ENCODE measurements at regions not wholly inside any gene's neighbourhood (a gene's known extent, or its start where the extent isn't known, plus 50 kb on each side); places are given as distances from the start of the nearest gene placed in this dataset.
A peak's percentile ranks its signal among the peaks of the same experiment; 100 is the strongest.

GRCh38 chr15:27679731-27680471 is 419.2 kb downstream of the OCA2 start:
- Mint-ChIP-seq H3K4me1 (ENCODE audit: low read depth in 2 of 2) (no peaks in the 10 kb centered on the region), H3K27me3 (no peaks in the 10 kb centered on the region), H3K36me3 (no peaks in the 10 kb centered on the region), H3K4me3 (no peak overlapping the region), H3K27ac (no peak overlapping the region), H3K9me3 (no peaks in the 10 kb centered on the region)
- no peak for ATAC-seq
- DNase-seq (ENCODE audit: low spot score), result no peak

- H3K36me3 Mint-ChIP-seq, result no peaks in the 10 kb centered on the region
- DNase-seq (ENCODE audit: low spot score) (no peak), ATAC-seq (no peak)
- no peak overlapping the region for H3K27ac Mint-ChIP-seq
- no peaks in the 10 kb centered on the region for H3K9me3 Mint-ChIP-seq
- H3K4me3 Mint-ChIP-seq, result no peak overlapping the region
- no peaks in the 10 kb centered on the region for H3K4me1 Mint-ChIP-seq (ENCODE audit: low read depth in 2 of 2)
- H3K27me3 Mint-ChIP-seq, result no peaks in the 10 kb centered on the region
Observed at GRCh38 chr15:27679203-27679602, 419.9 kb downstream of the OCA2 start.

GRCh38 chr15:27677951-27678350 is 421.2 kb downstream of the OCA2 start:
- no peaks in the 10 kb centered on the region for H3K27me3 Mint-ChIP-seq

GRCh38 chr15:27676647-27677046 is 422.5 kb downstream of the OCA2 start:
- Mint-ChIP-seq H3K27me3 (no peaks in the 10 kb centered on the region), H3K4me1 (ENCODE audit: low read depth in 2 of 2) (no peaks in the 10 kb centered on the region), H3K36me3 (no peaks in the 10 kb centered on the region), H3K9me3 (no peaks in the 10 kb centered on the region), H3K27ac (no peak overlapping the region), H3K4me3 (no peak overlapping the region)
- no peak for DNase-seq (ENCODE audit: low spot score)
- no peak for ATAC-seq

More at GRCh38 chr15:27677951-27678350, 421.2 kb downstream of the OCA2 start:
- no peak overlapping the region for H3K27ac Mint-ChIP-seq
- ATAC-seq, result no peak
- DNase-seq (ENCODE audit: low spot score), result no peak
- no peaks in the 10 kb centered on the region for H3K36me3 Mint-ChIP-seq
- no peaks in the 10 kb centered on the region for H3K9me3 Mint-ChIP-seq
- no peak overlapping the region for H3K4me3 Mint-ChIP-seq
- H3K4me1 Mint-ChIP-seq (ENCODE audit: low read depth in 2 of 2), result no peaks in the 10 kb centered on the region

GRCh38 chr15:27675571-27675970 is 423.5 kb downstream of the OCA2 start:
- ATAC-seq, result no peak
- no peaks in the 10 kb centered on the region for H3K36me3 Mint-ChIP-seq
- H3K27me3 Mint-ChIP-seq, result no peaks in the 10 kb centered on the region
- no peak overlapping the region for H3K4me3 Mint-ChIP-seq
- no peak for DNase-seq (ENCODE audit: low spot score)
- no peaks in the 10 kb centered on the region for H3K9me3 Mint-ChIP-seq
- H3K4me1 Mint-ChIP-seq (ENCODE audit: low read depth in 2 of 2), result no peaks in the 10 kb centered on the region
- H3K27ac Mint-ChIP-seq, result no peak overlapping the region

- no peak for ATAC-seq
- no peak overlapping the region for H3K27ac Mint-ChIP-seq
- no peak for DNase-seq (ENCODE audit: low spot score)
- no peaks in the 10 kb centered on the region for H3K9me3 Mint-ChIP-seq
- H3K36me3 Mint-ChIP-seq, result no peaks in the 10 kb centered on the region
- H3K4me1 Mint-ChIP-seq (ENCODE audit: low read depth in 2 of 2), result no peaks in the 10 kb centered on the region
- H3K27me3 Mint-ChIP-seq, result no peaks in the 10 kb centered on the region
- H3K4me3 Mint-ChIP-seq, result no peak overlapping the region
Observed at GRCh38 chr15:27674826-27675225, 424.3 kb downstream of the OCA2 start.

- H3K27me3 Mint-ChIP-seq, result no peaks in the 10 kb centered on the region
- H3K36me3 Mint-ChIP-seq, result no peaks in the 10 kb centered on the region
- H3K27ac Mint-ChIP-seq, result no peak overlapping the region
- H3K4me1 Mint-ChIP-seq (ENCODE audit: low read depth in 2 of 2), result no peaks in the 10 kb centered on the region
- no peak for DNase-seq (ENCODE audit: low spot score)
- H3K9me3 Mint-ChIP-seq, result peaks cover 4% of the 10 kb centered on the region
- ATAC-seq, result no peak
- H3K4me3 Mint-ChIP-seq, result no peak overlapping the region
Observed at GRCh38 chr15:27673766-27674445, 425.2 kb downstream of the OCA2 start.

GRCh38 chr15:27672537-27672936 is 426.6 kb downstream of the OCA2 start:
- Mint-ChIP-seq H3K27me3 (no peaks in the 10 kb centered on the region), H3K4me1 (ENCODE audit: low read depth in 2 of 2) (no peaks in the 10 kb centered on the region), H3K36me3 (no peaks in the 10 kb centered on the region), H3K4me3 (no peak overlapping the region), H3K27ac (no peak overlapping the region), H3K9me3 (peaks cover 4% of the 10 kb centered on the region)
- ATAC-seq (no peak), DNase-seq (ENCODE audit: low spot score) (no peak)

GRCh38 chr15:27671819-27672437 is 427.2 kb downstream of the OCA2 start:
- ATAC-seq, result no peak
- Mint-ChIP-seq H3K4me3 (no peak overlapping the region), H3K36me3 (no peaks in the 10 kb centered on the region), H3K27ac (no peak overlapping the region), H3K4me1 (ENCODE audit: low read depth in 2 of 2) (peaks cover 0 to 2% of the 10 kb centered on the region in 2 donors), H3K27me3 (no peaks in the 10 kb centered on the region), H3K9me3 (peaks cover 6% of the 10 kb centered on the region)
- DNase-seq (ENCODE audit: low spot score), result no peak

GRCh38 chr15:27670486-27671209 is 428.5 kb downstream of the OCA2 start:
- ATAC-seq (no peak), DNase-seq (ENCODE audit: low spot score) (no peak)
- Mint-ChIP-seq H3K27ac (no peak overlapping the region), H3K36me3 (no peaks in the 10 kb centered on the region), H3K4me1 (ENCODE audit: low read depth in 2 of 2) (peaks cover 0 to 6% of the 10 kb centered on the region in 2 donors), H3K4me3 (no peak overlapping the region), H3K9me3 (peaks cover 8% of the 10 kb centered on the region), H3K27me3 (no peaks in the 10 kb centered on the region)

- H3K36me3 Mint-ChIP-seq, result no peaks in the 10 kb centered on the region
- ATAC-seq, result no peak
- H3K9me3 Mint-ChIP-seq, result peaks cover 8% of the 10 kb centered on the region
- H3K4me3 Mint-ChIP-seq, result no peak overlapping the region
- DNase-seq (ENCODE audit: low spot score), result no peak
- no peaks in the 10 kb centered on the region for H3K27me3 Mint-ChIP-seq
- H3K27ac Mint-ChIP-seq, result no peak overlapping the region
- peaks cover 0 to 6% of the 10 kb centered on the region in 2 donors for H3K4me1 Mint-ChIP-seq (ENCODE audit: low read depth in 2 of 2)
Observed at GRCh38 chr15:27669641-27670040, 429.5 kb downstream of the OCA2 start.

GRCh38 chr15:27668471-27669220 is 430.5 kb downstream of the OCA2 start:
- ATAC-seq, result no peak
- Mint-ChIP-seq H3K27me3 (no peaks in the 10 kb centered on the region), H3K36me3 (no peaks in the 10 kb centered on the region), H3K9me3 (peaks cover 11% of the 10 kb centered on the region), H3K27ac (no peak overlapping the region), H3K4me1 (ENCODE audit: low read depth in 2 of 2) (peaks cover 0 to 11% of the 10 kb centered on the region in 2 donors), H3K4me3 (no peak overlapping the region)
- DNase-seq (ENCODE audit: low spot score), result no peak

GRCh38 chr15:27665002-27665401 is 434.1 kb downstream of the OCA2 start:
- ATAC-seq (peak in 1 of 2 donors; percentile 41), DNase-seq (ENCODE audit: low spot score) (no peak)
- no peaks in the 10 kb centered on the region for H3K36me3 Mint-ChIP-seq
- H3K4me3 Mint-ChIP-seq, result peak overlapping the region; percentile 43
- H3K9me3 Mint-ChIP-seq, result peaks cover 16% of the 10 kb centered on the region
- H3K27me3 Mint-ChIP-seq, result no peaks in the 10 kb centered on the region
- peaks cover 0 to 17% of the 10 kb centered on the region in 2 donors for H3K4me1 Mint-ChIP-seq (ENCODE audit: low read depth in 2 of 2)
- peak overlapping the region in 1 of 2 donors; percentile 28 for H3K27ac Mint-ChIP-seq

Data from natural killer cell treated with Interleukin-12 subunit alpha and Interleukin-12 subunit beta and Interleukin-15 and Interleukin-18, amount 100 ng/mL, for 72 hours (primary cell).